ENCODE measurements at regions not wholly inside any gene's neighbourhood (a gene's known extent, or its start where the extent isn't known, plus 50 kb on each side); places are given as distances from the start of the nearest gene placed in this dataset.
"Not testable (repeated sequence)": the region's sequence is repeated elsewhere in the genome, so short reads cannot be mapped to it uniquely, and the experiment has no call there.

DNA sequence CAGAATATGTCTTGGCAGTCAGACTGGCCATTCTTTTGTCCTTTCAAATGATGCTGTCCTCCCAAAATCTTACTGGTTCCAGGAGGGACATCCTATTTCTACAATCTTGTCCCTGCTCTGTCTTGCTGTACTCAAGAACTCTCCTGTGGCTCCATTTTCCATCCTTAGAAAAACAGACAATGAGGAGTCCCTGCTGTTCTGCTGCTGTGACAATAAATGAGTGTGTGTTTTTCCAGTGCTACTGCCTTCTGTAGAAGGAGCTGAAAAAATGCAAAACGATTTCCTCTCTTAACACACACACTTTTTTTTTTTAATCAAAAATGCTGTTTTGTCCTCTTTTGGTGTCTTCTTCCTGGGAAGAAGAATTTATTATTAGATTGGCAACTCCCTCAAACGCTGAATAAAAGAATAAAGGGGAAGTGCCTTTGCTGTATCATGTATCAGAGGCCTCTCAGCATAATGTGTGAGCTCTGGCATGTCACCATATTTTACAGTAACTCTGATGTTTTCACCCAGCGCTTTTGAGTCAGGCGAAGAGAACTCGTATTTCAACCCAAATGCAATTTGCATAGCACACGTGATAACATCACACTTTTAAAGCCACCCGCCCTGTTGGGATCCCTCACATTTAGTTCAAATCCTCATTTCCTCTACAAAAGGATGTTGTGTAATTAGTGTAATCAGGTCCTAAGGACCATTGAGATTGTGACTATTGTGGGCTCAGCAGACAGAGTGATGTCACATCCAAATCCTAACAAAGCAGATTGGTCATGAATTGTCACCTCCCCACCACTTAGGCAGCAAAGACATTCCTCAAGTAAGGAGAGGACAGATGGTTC lies 496.0 kb upstream of the LARGE1 start:
- H3K4me3 ChIP-seq (replicated peaks; ENCODE audit: low read depth, low read length) = no peak overlapping the region
- no peak for DNase-seq (ENCODE audit: extremely low read depth, low read depth)
- no peak for TF ChIP-seq CTCF (IDR thresholded peaks at IDR 0.05; ENCODE audit: low read depth, low read length, missing control alignments)

GRCh38 chr22:34422948-34423347 lies 502.7 kb upstream of the LARGE1 start:
- not testable (repeated sequence) for DNase-seq (ENCODE audit: extremely low read depth, low read depth); H3K4me3 ChIP-seq (replicated peaks; ENCODE audit: low read depth, low read length)

DNA sequence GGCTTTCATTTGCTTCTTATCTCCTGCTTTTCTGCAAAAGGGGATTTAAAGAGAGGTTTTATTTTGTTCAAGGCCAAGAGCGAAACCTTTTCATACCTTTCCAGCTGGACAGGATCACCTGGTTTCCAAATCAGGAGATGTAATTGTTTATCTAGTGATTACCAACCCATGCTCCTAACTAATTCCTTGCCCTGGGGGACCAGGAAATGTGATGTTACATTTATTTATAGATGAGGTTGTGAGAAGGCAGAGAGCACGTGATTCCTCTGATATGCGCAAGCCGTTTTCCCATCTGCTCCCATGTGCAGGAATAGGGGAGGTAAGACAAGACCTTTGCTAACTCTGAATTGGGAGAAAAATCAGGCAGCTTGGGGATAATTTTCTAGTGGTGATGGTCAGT lies 507.2 kb upstream of the LARGE1 start:
- no peak for TF ChIP-seq CTCF (IDR thresholded peaks at IDR 0.05; ENCODE audit: low read depth, low read length, missing control alignments)
- H3K4me3 ChIP-seq (replicated peaks; ENCODE audit: low read depth, low read length) = no peak overlapping the region
- DNase-seq (ENCODE audit: extremely low read depth, low read depth) = no peak

- no peak for TF ChIP-seq CTCF (IDR thresholded peaks at IDR 0.05; ENCODE audit: low read depth, low read length, missing control alignments)
- DNase-seq (ENCODE audit: extremely low read depth, low read depth) = no peak
- H3K4me3 ChIP-seq (replicated peaks; ENCODE audit: low read depth, low read length) = no peak overlapping the region
Observed at GRCh38 chr22:34427841-34428240, 507.6 kb upstream of the LARGE1 start.

DNA sequence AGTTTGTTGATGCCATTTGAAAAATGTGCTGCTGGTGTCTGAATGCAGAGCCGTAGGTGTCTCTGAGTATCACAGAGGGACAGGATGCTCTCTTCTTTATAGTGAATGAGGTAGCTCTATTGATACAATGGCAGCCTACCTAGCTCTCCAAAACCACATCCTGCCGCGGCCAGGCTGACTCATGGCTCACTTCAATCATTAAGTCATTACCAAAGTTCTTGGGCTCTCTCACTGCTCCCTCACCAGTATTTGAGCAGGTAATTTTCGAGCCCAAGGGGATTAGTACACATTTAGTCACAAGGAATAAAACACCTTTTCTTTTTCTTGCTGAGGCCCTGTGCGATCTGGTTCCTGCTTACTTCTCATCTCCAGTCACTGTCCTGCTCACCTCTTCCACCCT lies 509.0 kb upstream of the LARGE1 start:
- TF ChIP-seq CTCF (IDR thresholded peaks at IDR 0.05; ENCODE audit: low read depth, low read length, missing control alignments) = no peak
- H3K4me3 ChIP-seq (replicated peaks; ENCODE audit: low read depth, low read length) = no peak overlapping the region
- no peak for DNase-seq (ENCODE audit: extremely low read depth, low read depth)

GRCh38 chr22:34430386-34430785 lies 510.1 kb upstream of the LARGE1 start:
- no peak overlapping the region for H3K4me3 ChIP-seq (replicated peaks; ENCODE audit: low read depth, low read length)
- DNase-seq (ENCODE audit: extremely low read depth, low read depth) = no peak
- TF ChIP-seq CTCF (IDR thresholded peaks at IDR 0.05; ENCODE audit: low read depth, low read length, missing control alignments) = no peak

GRCh38 chr22:34434371-34434770 lies 514.1 kb upstream of the LARGE1 start:
- no peak for TF ChIP-seq CTCF (IDR thresholded peaks at IDR 0.05; ENCODE audit: low read depth, low read length, missing control alignments)
- H3K4me3 ChIP-seq (replicated peaks; ENCODE audit: low read depth, low read length) = no peak overlapping the region
- no peak for DNase-seq (ENCODE audit: extremely low read depth, low read depth)

Data from HFF-Myc (cell line).